Esophagus squamous epithelium (tissue), 4 donors: ENCODE measurements at regions not wholly inside any gene's neighbourhood (a gene's known extent, or its start where the extent isn't known, plus 50 kb on each side); places are given as distances from the start of the nearest gene placed in this dataset.

Experiments used
- CTCF ChIP-seq, 6 experiments: fragments of 450-650 bp in 4 of 6; fragments of 200-600 bp in 2 of 6; sonication (generic) in 2 of 6; IDR thresholded peaks; one replicate each; pipeline ENCODE4 v1.5.1; 2016 to 2019; ENCODE audit warnings: antibody characterized with exemption in 6 of 6, mild to moderate bottlenecking in 4 of 6, moderate library complexity in 4 of 6
- POLR2A ChIP-seq, 4 donors: fragments of 450-650 bp; IDR thresholded peaks; one replicate each; pipeline ENCODE4 v1.6.1; 2017; ENCODE audit warnings: antibody characterized with exemption in 4 of 4, mild to moderate bottlenecking in 4 of 4, moderate library complexity in 3 of 4

- TF ChIP-seq CTCF (IDR thresholded peaks at IDR 0.05) (no peak), POLR2A (IDR thresholded peaks at IDR 0.05) (no peak)
Observed at GRCh38 chrX:74085642-74086236, 218.2 kb upstream of the ZCCHC13 start.
